Activated T-cell treated with anti-CD3 and anti-CD28 coated beads for 1 hour (primary cell): ENCODE measurements at regions not wholly inside any gene's neighbourhood (a gene's known extent, or its start where the extent isn't known, plus 50 kb on each side); places are given as distances from the start of the nearest gene placed in this dataset.
"Not testable (repeated sequence)": the region's sequence is repeated elsewhere in the genome, so short reads cannot be mapped to it uniquely, and the experiment has no call there.

Source experiments
- DNase-seq: peaks from one replicate; pipeline ENCODE4 v3.0.0-alpha.2; 2020; ENCODE audit warnings: low read depth

DNA sequence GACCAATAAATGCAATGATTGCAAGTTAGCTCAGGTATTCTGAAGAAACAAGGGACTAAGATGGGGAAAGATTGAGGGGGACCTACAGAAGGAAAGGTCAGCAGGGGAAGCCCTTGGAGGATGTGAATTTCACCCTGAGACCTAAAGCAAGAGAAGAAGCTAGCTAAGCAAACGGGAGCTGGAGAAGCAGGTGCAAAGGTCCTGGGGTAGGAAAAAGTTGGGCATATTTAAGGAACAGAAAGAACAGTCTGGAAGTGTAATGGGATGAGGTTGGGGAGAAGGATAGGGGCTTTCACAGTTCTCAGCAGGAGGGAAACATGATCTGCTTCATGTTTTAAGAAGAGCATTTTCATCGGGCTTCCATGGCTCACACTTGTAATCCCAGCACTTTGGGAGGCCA lies 89.7 kb upstream of the SLC45A1 start:
- no peak for DNase-seq

DNA sequence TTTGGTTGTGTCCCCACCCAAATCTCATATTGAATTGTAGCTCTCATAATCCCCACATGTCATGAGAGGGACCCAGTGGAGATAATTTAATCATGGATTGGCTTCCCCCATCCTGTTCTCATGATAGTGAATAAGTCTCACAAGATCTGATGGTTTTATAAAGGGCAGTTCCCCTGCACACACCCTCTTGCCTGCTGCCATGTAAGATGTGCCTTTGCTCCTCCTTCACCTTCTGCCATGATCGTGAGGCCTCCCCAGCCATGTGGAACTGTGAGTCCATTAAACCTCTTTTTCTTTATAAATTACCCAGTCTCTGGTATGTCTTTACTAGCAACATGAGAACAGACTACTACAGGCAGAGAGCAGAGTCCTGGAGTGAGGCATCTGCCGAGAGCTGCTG lies 90.2 kb upstream of the SLC45A1 start:
- DNase-seq: not testable (repeated sequence)

- no peak for DNase-seq
Observed at GRCh38 chr1:8226747-8227146, 91.2 kb upstream of the SLC45A1 start.

DNA sequence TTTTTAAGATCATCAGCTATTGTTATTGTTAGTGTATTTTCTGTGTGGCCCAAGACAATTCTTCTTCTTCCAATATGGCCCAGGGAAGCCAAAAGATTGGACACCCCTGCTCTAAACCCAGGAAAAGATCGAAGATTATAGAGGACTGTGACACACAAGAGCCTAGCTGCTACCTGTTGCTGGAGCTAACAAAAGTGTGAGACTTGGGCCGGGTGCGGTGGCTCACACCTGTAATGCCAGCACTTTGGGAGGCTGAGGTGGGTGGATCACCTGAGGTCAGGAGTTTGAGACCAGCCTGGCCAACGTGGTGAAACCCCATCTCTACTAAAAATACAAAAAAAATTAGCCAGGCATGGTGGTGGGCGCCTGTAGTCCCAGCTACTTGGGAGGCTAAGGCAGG lies 91.9 kb upstream of the SLC45A1 start:
- DNase-seq: not testable (repeated sequence)

DNA sequence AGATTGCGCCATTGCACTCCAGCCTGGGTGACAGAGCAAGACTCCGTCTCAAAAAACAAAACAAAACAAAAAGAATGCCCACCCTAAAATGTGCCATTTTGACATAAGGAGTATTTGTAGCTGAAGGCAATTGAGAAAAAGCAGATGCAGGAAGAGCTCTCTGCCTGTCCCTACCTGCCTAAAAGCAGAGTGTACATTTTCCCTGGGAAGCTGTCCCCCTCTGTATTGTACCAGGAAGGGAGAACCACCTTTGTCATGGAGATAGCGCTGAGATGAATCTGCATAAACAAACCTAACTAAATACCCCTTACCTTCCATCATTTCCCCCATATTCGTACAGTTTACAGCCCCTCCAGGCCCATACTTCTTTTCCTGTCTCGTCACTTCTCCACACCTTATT lies 94.4 kb upstream of the SLC45A1 start:
- DNase-seq: no peak

DNA sequence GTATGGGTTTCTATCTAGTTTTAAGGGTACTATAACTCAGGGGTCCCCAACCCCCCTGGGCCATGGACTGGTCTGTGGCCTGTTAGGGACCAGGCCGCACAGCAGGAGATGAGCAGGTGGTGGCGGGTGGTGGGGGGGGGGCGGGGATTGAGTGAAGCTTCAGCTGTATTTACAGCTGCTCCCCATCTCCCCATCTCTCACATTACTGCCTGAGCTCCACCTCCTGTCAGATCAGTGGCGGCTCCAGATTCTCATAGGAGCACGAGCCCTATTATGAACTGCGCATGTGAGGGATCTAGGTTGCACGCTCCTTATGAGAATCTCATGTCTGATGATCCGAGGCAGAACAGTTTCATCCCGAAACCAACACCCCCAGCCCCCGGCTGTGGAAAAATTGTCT lies 95.1 kb upstream of the SLC45A1 start:
- no peak for DNase-seq

DNA sequence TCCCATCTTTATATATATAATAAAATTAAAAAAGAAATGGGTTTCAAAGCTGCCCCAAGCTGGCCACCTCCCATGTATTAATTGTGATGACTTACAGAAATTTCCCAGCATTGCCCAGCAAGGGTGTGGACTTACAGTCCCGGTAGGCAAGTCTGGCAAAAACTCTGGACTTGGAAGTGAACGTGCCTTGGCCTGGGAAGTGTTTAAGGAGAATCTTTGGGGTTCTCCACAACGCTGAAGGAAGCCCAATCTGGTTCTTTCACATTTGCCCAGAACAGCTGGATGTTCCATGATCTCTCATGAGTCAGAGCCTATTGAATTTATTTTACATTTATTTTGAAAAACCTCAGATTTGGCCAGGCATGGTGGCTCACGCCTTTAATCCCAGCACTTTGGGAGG lies 98.4 kb upstream of the SLC45A1 start:
- no peak for DNase-seq

- DNase-seq: no peak
Observed at GRCh38 chr1:8218351-8219092, 99.4 kb upstream of the SLC45A1 start.

DNA sequence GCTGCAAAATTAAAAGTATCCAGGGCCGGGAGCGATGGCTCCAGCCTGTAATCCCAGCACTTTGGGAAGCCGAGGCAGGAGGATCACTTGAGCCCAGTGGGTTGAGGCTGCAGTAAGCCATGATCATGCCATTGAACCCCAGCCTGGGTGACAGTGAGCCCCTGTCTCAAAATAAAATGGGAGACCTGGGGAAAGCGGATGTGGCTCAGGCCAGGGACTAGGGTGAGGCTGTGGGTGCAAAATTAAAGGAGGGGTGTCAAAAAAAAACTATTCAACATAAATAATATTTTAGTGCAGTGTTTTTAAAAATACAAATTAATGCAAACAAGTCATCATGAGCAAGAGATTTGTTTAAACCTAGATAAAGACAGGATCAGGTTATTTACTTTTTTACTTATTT lies 100.1 kb upstream of the SLC45A1 start:
- no peak for DNase-seq

- no peak for DNase-seq
Observed at GRCh38 chr1:8217011-8217711, 100.8 kb upstream of the SLC45A1 start.

- no peak for DNase-seq
Observed at GRCh38 chr1:8216005-8216404, 101.9 kb upstream of the SLC45A1 start.

DNA sequence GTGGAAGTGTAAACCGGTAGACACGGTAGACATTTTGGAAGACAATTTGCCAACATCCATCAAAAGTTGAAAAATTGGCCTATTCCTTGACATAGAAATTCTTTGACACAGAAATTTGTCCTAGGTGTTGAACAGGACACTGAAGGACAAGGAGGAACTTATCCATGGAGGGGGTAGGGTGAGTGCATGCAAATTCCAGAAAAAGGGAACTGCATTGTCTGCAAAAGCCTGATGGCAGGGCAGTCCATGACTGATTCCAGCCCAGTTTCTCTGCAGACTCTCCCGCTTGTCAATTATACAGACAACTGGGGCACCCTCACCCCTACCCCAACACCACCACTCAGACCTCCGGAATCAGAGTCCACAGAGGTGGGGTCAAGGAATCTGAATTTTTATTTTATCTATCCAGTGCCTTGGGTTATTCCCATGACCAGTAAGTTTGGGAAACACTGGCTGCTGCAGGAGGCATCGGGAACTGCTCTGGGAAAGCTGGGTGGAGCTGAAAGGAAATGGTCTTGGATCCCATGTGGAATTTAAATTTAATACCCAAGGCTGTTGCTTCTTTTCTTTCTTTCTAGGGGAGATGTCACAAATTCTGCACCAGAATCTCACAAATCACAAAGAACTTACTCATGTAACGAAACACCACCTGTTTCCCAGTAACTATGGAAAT lies 103.3 kb upstream of the SLC45A1 start:
- no peak for DNase-seq

DNA sequence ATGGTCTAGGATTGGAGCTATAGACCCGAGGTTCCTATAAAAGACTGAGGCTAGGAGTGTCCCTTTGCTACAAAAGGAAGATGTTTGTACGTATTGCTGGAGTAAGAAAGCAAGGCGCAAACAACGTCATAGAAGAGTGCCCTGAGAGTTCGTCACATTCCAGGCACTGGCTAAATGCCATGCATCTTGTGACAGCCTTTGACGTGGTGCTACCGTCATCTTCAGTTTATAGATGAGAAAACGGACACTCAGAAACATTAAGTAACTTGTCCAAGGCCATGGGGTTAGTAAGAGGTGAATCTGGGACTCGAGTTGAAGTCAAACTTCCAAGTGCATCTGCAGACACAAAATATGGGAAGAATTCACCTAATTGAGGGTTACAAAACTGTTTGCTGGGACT lies 104.2 kb upstream of the SLC45A1 start:
- DNase-seq: no peak

GRCh38 chr1:8213136-8213535 lies 104.8 kb upstream of the SLC45A1 start:
- no peak for DNase-seq

GRCh38 chr1:8212580-8213031 lies 105.3 kb upstream of the SLC45A1 start:
- DNase-seq: no peak

DNA sequence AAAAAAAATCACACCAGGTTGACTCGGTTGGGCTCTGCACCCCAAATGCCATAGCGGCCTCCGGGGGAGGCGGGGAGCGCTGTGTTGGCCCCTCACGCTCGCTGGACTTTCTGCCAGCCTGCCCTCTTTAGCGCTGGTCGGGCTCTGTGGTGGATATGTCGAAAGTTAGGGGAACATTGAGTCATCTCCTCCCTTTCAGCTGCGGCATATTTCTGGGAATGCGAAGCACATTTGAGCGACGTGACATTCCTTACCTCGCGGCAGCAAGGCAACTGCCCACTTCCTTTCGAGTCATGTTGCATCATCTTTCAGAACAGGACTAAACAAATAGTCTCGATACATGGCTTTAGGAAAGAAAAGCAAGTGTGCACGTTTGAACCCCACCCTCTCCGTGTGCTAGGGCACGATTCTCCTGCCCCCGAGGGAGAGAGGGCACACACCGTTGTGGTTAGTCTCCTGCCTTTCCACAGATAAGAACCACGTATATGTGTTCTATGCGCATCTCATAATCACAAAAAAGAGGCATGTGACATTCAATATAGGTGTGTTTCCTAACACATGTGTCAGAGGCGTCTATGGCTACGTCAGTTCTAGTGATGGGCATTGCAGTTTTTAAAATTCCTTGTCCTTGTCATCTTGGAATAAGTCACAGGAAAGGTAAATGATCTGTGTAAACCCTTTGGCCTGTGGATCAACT lies 105.9 kb upstream of the SLC45A1 start:
- no peak for DNase-seq

GRCh38 chr1:8211251-8211882 lies 106.5 kb upstream of the SLC45A1 start:
- no peak for DNase-seq

- no peak for DNase-seq
Observed at GRCh38 chr1:8207202-8207601, 110.7 kb upstream of the SLC45A1 start.

DNA sequence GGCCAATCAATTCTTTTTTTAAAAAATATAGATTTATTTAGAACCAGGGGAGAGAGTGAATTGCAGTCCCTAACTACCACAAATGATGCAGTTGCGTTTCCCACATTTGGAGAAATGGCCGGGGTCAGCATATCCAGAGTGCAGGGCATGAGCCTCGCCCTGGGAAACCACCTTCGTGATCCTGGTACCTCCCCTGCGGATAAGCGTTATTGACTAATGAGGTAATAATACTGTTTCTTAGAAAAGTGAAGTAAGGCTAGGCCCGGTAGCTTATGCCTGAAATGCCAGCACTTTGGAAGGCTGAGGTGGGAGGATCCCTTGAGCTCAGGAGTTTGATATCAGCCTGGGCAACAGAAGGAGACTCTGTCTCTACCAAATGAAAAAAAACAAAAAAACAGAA lies 111.5 kb upstream of the SLC45A1 start:
- DNase-seq: no peak

DNA sequence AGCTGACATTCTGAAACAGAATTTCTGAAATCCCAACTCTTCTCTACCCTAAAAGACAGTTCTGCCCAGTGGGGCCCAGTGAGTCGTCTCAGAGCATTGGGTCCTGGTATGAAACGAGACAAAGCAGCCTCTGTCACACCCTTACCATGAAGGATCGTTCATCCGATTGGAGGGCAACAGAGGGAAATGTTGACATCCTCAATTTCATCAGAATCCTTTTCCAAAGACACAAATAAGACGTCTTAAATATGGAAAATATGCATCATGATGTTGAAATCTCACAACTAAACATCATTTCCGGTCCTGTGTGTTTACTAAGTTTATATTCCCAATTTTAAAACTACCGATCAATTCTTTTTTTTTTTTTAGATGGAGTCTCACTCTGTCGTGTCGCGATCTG lies 112.1 kb upstream of the SLC45A1 start:
- no peak for DNase-seq

- DNase-seq: no peak
Observed at GRCh38 chr1:8204826-8205225, 113.1 kb upstream of the SLC45A1 start.

- no peak for DNase-seq
Observed at GRCh38 chr1:8203551-8203950, 114.4 kb upstream of the SLC45A1 start.
